ENCODE measurements at regions not wholly inside any gene's neighbourhood (a gene's known extent, or its start where the extent isn't known, plus 50 kb on each side); places are given as distances from the start of the nearest gene placed in this dataset.

DNA sequence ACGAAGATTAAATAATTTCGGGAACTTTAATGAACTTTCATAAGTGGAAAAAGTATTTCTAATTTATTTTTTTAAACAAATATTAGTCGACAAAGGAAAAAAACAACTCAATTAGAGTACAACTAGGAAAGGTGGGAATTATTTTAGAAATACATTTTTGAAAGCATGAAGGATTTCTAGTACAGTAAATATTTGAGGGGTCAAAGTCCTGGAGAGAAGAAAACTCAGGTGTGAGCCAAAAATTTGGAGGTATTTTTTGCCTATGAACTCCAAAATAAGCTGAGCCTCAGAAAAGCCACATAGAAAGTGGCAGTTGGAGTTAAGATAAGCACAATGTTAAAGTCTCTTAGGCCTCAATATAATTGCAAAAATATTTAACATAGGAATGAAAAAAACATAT, 2017.3 kb downstream of the C4orf33 start:
- Histone ChIP-seq H3K9me3 (ENCODE audit: low read depth, low read length) (no peaks in the 10 kb centered on the region), H3K4me1 (ENCODE audit: insufficient read depth, low read length) (no peaks in the 10 kb centered on the region), H3K79me2 (ENCODE audit: insufficient read depth, low read length) (no peaks in the 10 kb centered on the region), H3K4me3 (ENCODE audit: insufficient read depth, low read length) (no peak overlapping the region), H4K20me1 (ENCODE audit: insufficient read depth, low read length) (no peaks in the 10 kb centered on the region), H3K4me2 (ENCODE audit: insufficient read depth, low read length) (no peak overlapping the region), H2AFZ (ENCODE audit: low read length) (no peak overlapping the region), H3K27me3 (ENCODE audit: insufficient read depth, low read length) (no peaks in the 10 kb centered on the region), H3K36me3 (ENCODE audit: insufficient read depth, low read length) (no peaks in the 10 kb centered on the region), H3K27ac (ENCODE audit: low read depth, low read length) (no peak overlapping the region)
- DNase-seq (ENCODE audit: insufficient read length, low spot score, missing footprints): no peak
- TF ChIP-seq, protein P1, sequence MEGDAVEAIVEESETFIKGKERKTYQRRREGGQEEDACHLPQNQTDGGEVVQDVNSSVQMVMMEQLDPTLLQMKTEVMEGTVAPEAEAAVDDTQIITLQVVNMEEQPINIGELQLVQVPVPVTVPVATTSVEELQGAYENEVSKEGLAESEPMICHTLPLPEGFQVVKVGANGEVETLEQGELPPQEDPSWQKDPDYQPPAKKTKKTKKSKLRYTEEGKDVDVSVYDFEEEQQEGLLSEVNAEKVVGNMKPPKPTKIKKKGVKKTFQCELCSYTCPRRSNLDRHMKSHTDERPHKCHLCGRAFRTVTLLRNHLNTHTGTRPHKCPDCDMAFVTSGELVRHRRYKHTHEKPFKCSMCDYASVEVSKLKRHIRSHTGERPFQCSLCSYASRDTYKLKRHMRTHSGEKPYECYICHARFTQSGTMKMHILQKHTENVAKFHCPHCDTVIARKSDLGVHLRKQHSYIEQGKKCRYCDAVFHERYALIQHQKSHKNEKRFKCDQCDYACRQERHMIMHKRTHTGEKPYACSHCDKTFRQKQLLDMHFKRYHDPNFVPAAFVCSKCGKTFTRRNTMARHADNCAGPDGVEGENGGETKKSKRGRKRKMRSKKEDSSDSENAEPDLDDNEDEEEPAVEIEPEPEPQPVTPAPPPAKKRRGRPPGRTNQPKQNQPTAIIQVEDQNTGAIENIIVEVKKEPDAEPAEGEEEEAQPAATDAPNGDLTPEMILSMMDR (IDR thresholded peaks at IDR 0.05; ENCODE audit: extremely low read depth, low read depth, low read length): no peak

GRCh38 chr4:131113704-131114103, 2017.8 kb downstream of the C4orf33 start:
- no peaks in the 10 kb centered on the region for H3K9me3 ChIP-seq (ENCODE audit: low read depth, low read length)
- H3K4me1 ChIP-seq (ENCODE audit: insufficient read depth, low read length): no peaks in the 10 kb centered on the region
- no peaks in the 10 kb centered on the region for H3K36me3 ChIP-seq (ENCODE audit: insufficient read depth, low read length)
- DNase-seq (ENCODE audit: insufficient read length, low spot score, missing footprints): no peak
- no peak overlapping the region for H3K4me3 ChIP-seq (ENCODE audit: insufficient read depth, low read length)
- H3K4me2 ChIP-seq (ENCODE audit: insufficient read depth, low read length): no peak overlapping the region
- H2AFZ ChIP-seq (ENCODE audit: low read length): no peak overlapping the region
- H3K27ac ChIP-seq (ENCODE audit: low read depth, low read length): no peak overlapping the region
- no peaks in the 10 kb centered on the region for H3K79me2 ChIP-seq (ENCODE audit: insufficient read depth, low read length)
- TF ChIP-seq, protein P1 (IDR thresholded peaks at IDR 0.05; ENCODE audit: extremely low read depth, low read depth, low read length): no peak
- H4K20me1 ChIP-seq (ENCODE audit: insufficient read depth, low read length): no peaks in the 10 kb centered on the region
- H3K27me3 ChIP-seq (ENCODE audit: insufficient read depth, low read length): no peaks in the 10 kb centered on the region

DNA sequence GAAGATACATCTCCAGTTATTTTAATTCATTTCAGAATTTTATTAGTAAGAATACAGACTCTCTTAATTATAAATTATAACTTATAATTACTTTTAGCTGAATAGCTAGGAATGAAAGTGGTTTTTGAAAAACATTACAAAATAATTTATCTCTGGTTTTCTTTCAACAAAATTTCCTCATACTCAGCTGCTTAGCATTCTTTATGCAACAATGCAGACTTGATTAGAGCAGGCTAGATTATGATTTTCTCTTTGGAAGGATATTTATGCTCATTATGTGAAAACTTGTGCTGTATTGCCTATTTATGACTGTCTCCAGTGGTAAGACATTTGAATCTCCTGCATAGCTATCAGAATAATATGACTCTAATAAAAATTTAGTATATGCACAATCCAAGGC, 2023.7 kb downstream of the C4orf33 start:
- Histone ChIP-seq H3K79me2 (ENCODE audit: insufficient read depth, low read length) (no peaks in the 10 kb centered on the region), H3K36me3 (ENCODE audit: insufficient read depth, low read length) (no peaks in the 10 kb centered on the region), H3K4me3 (ENCODE audit: insufficient read depth, low read length) (no peak overlapping the region), H3K4me1 (ENCODE audit: insufficient read depth, low read length) (no peaks in the 10 kb centered on the region), H3K27ac (ENCODE audit: low read depth, low read length) (no peak overlapping the region), H3K4me2 (ENCODE audit: insufficient read depth, low read length) (no peak overlapping the region), H3K27me3 (ENCODE audit: insufficient read depth, low read length) (no peaks in the 10 kb centered on the region), H2AFZ (ENCODE audit: low read length) (no peak overlapping the region), H3K9me3 (ENCODE audit: low read depth, low read length) (no peaks in the 10 kb centered on the region), H4K20me1 (ENCODE audit: insufficient read depth, low read length) (no peaks in the 10 kb centered on the region)
- no peak for DNase-seq (ENCODE audit: insufficient read length, low spot score, missing footprints)
- TF ChIP-seq, protein P1 (IDR thresholded peaks at IDR 0.05; ENCODE audit: extremely low read depth, low read depth, low read length): no peak

GRCh38 chr4:131137196-131137595, 2011.9 kb upstream of the PCDH10 start:
- Histone ChIP-seq H3K27ac (ENCODE audit: low read depth, low read length) (no peak overlapping the region), H3K27me3 (ENCODE audit: insufficient read depth, low read length) (no peaks in the 10 kb centered on the region)
- TF ChIP-seq, protein P1 (IDR thresholded peaks at IDR 0.05; ENCODE audit: extremely low read depth, low read depth, low read length): no peak

More at GRCh38 chr4:131137196-131137595, 2011.9 kb upstream of the PCDH10 start:
- Histone ChIP-seq H3K9me3 (ENCODE audit: low read depth, low read length) (peaks cover 3% of the 10 kb centered on the region), H3K79me2 (ENCODE audit: insufficient read depth, low read length) (no peaks in the 10 kb centered on the region), H3K4me3 (ENCODE audit: insufficient read depth, low read length) (no peak overlapping the region), H2AFZ (ENCODE audit: low read length) (no peak overlapping the region), H3K36me3 (ENCODE audit: insufficient read depth, low read length) (no peaks in the 10 kb centered on the region), H3K4me1 (ENCODE audit: insufficient read depth, low read length) (no peaks in the 10 kb centered on the region), H3K4me2 (ENCODE audit: insufficient read depth, low read length) (no peak overlapping the region), H4K20me1 (ENCODE audit: insufficient read depth, low read length) (no peaks in the 10 kb centered on the region)
- no peak for DNase-seq (ENCODE audit: insufficient read length, low spot score, missing footprints)
